HEK293T (cell line): ENCODE measurements at regions not wholly inside any gene's neighbourhood (a gene's known extent, or its start where the extent isn't known, plus 50 kb on each side); places are given as distances from the start of the nearest gene placed in this dataset.

ENCODE experiments used
- CTCF ChIA-PET: fragments of 350-600 bp; formaldehyde crosslinking; extraction: SDS; loops from one replicate; lab custom pipeline; 2021; ENCODE audit warnings: antibody characterized with exemption, inconsistent platforms; lab: Yijun Ruan, JAX
- POLR2A ChIA-PET: fragments of 350-600 bp; formaldehyde crosslinking; extraction: SDS; loops from one replicate; lab custom pipeline; 2020; ENCODE audit warnings: antibody characterized with exemption, inconsistent platforms; lab: Yijun Ruan, JAX
- DNase-seq: peaks from one replicate; pipeline ENCODE4 v3.0.0; 2012; ENCODE audit warnings: mixed read lengths; ENCODE audit errors: extremely low spot score
- ARNT ChIP-seq: fragments of 450-650 bp; IDR thresholded peaks from 2 replicates; pipeline ENCODE4 v1.6.1; 2017; ENCODE audit warnings: mild to moderate bottlenecking
- BHLHE40 ChIP-seq: fragments of 450-650 bp; IDR thresholded peaks from 2 replicates; pipeline ENCODE4 v1.6.1; 2016; ENCODE audit warnings: mild to moderate bottlenecking, moderate library complexity, borderline replicate concordance
- CTBP1 ChIP-seq: fragments of 450-650 bp; IDR thresholded peaks from 2 replicates; pipeline ENCODE4 v1.6.1; 2016; ENCODE audit warnings: borderline replicate concordance
- ELF4 ChIP-seq: fragments of 450-650 bp; IDR thresholded peaks from 2 replicates; pipeline ENCODE4 v1.6.1; 2017; ENCODE audit warnings: antibody characterized with exemption
- FOXA1 ChIP-seq: fragments of 450-650 bp; IDR thresholded peaks from 2 replicates; pipeline ENCODE4 v1.6.1; 2016; ENCODE audit warnings: mild to moderate bottlenecking
- FOXK2 ChIP-seq: fragments of 450-650 bp; IDR thresholded peaks from 2 replicates; pipeline ENCODE4 v1.6.1; 2016; ENCODE audit warnings: mild to moderate bottlenecking
- FOXM1 ChIP-seq: fragments of 450-650 bp; IDR thresholded peaks from 2 replicates; pipeline ENCODE4 v1.6.1; 2017; ENCODE audit warnings: mild to moderate bottlenecking, borderline replicate concordance
- HDGF ChIP-seq: fragments of 450-650 bp; IDR thresholded peaks from 2 replicates; pipeline ENCODE4 v1.6.1; 2017; ENCODE audit warnings: antibody characterized with exemption, borderline replicate concordance
- L3MBTL2 ChIP-seq: fragments of 450-650 bp; conservative IDR thresholded peaks from 2 replicates; pipeline ENCODE4 v1.6.1; 2016; ENCODE audit warnings: mild to moderate bottlenecking
- LEF1 ChIP-seq: fragments of 450-650 bp; IDR thresholded peaks from 2 replicates; pipeline ENCODE4 v1.6.1; 2017; ENCODE audit warnings: mild to moderate bottlenecking, borderline replicate concordance
- NFRKB ChIP-seq: fragments of 450-650 bp; IDR thresholded peaks from 2 replicates; pipeline ENCODE4 v1.6.1; 2016; ENCODE audit warnings: mild to moderate bottlenecking, moderate library complexity
- PKNOX1 ChIP-seq: fragments of 450-650 bp; IDR thresholded peaks from 2 replicates; pipeline ENCODE4 v1.6.1; 2016
- SP1 ChIP-seq: fragments of 450-650 bp; IDR thresholded peaks from 2 replicates; pipeline ENCODE4 v1.6.1; 2017
- SUZ12 ChIP-seq: fragments of 450-650 bp; IDR thresholded peaks from 2 replicates; pipeline ENCODE4 v1.6.1; 2016; ENCODE audit warnings: mild to moderate bottlenecking
- TARDBP ChIP-seq: fragments of 450-650 bp; IDR thresholded peaks from 2 replicates; pipeline ENCODE4 v1.6.1; 2016
- ZNF384 ChIP-seq: fragments of 450-650 bp; IDR thresholded peaks from 2 replicates; pipeline ENCODE4 v1.6.1; 2016

- ChIA-PET POLR2A (no interaction called here), CTCF (no interaction called here)
- no peak for TF ChIP-seq BHLHE40
- no peak for TF ChIP-seq CTBP1
- no peak for TF ChIP-seq PKNOX1
- TF ChIP-seq SP1 = no peak
- no peak for TF ChIP-seq L3MBTL2
- TF ChIP-seq FOXA1 = no peak
- TF ChIP-seq FOXM1 = no peak
- no peak for TF ChIP-seq HDGF
- TF ChIP-seq SUZ12 = no peak
- no peak for TF ChIP-seq FOXK2
- no peak for TF ChIP-seq LEF1
- no peak for DNase-seq
These were observed 78.3 kb upstream of the ARSJ start for GRCh38 chr4:114057746-114058145.

- no peak for DNase-seq
- ChIA-PET CTCF (no interaction called here), POLR2A (no interaction called here)
- no peak for TF ChIP-seq CTBP1
- no peak for TF ChIP-seq ZNF384
- TF ChIP-seq FOXM1 = no peak
- no peak for TF ChIP-seq ARNT
- TF ChIP-seq FOXK2 = no peak
- no peak for TF ChIP-seq HDGF
- no peak for TF ChIP-seq BHLHE40
- TF ChIP-seq ELF4 = no peak
- no peak for TF ChIP-seq TARDBP
- no peak for TF ChIP-seq NFRKB
- TF ChIP-seq SUZ12 = no peak
- no peak for TF ChIP-seq SP1
- no peak for TF ChIP-seq FOXA1
- TF ChIP-seq LEF1 = no peak
- TF ChIP-seq PKNOX1 = no peak
- no peak for TF ChIP-seq L3MBTL2
These were observed 83.1 kb upstream of the ARSJ start for GRCh38 chr4:114062499-114062898.

- DNase-seq = no peak
These were observed 93.3 kb upstream of the ARSJ start for GRCh38 chr4:114072781-114073180.

GRCh38 chr4:114076899-114077570 lies 97.6 kb upstream of the ARSJ start:
- CTCF ChIA-PET = no interaction called here
- DNase-seq = no peak
- TF ChIP-seq FOXK2 = no peak
- no peak for TF ChIP-seq ARNT
- TF ChIP-seq BHLHE40 = no peak
- TF ChIP-seq FOXA1 = no peak
- TF ChIP-seq TARDBP = no peak
- no peak for TF ChIP-seq NFRKB
- POLR2A ChIA-PET = no interaction called here

More at GRCh38 chr4:114072781-114073180, 93.3 kb upstream of the ARSJ start:
- ChIA-PET CTCF (no interaction called here), POLR2A (no interaction called here)
- TF ChIP-seq L3MBTL2 (no peak), CTBP1 (no peak), SP1 (no peak), ARNT (no peak), LEF1 (no peak), FOXM1 (no peak), HDGF (no peak), FOXA1 (no peak)

- ChIA-PET CTCF (no interaction called here), POLR2A (no interaction called here)
- DNase-seq = no peak
- TF ChIP-seq FOXK2 (no peak), SP1 (no peak), FOXM1 (no peak), NFRKB (no peak), ZNF384 (no peak), TARDBP (no peak), BHLHE40 (no peak), ARNT (no peak), ELF4 (no peak), LEF1 (no peak), HDGF (no peak), SUZ12 (no peak), PKNOX1 (no peak), FOXA1 (no peak), L3MBTL2 (no peak), CTBP1 (no peak)
These were observed 98.2 kb upstream of the ARSJ start for GRCh38 chr4:114077610-114078009.

- POLR2A ChIA-PET = no interaction called here
- no peak for TF ChIP-seq PKNOX1
- no peak for TF ChIP-seq NFRKB
- no peak for TF ChIP-seq L3MBTL2
- no peak for TF ChIP-seq HDGF
- no peak for TF ChIP-seq FOXK2
- no peak for DNase-seq
- CTCF ChIA-PET = no interaction called here
These were observed 99.2 kb upstream of the ARSJ start for GRCh38 chr4:114078636-114079035.
